SW480 (cell line): ENCODE measurements at regions not wholly inside any gene's neighbourhood (a gene's known extent, or its start where the extent isn't known, plus 50 kb on each side); places are given as distances from the start of the nearest gene placed in this dataset.

Experiments
- DNase-seq: peaks from one replicate; pipeline ENCODE4 v3.0.0-alpha.2; 2016; ENCODE audit warnings: low spot score

- no peak for DNase-seq
Measured at GRCh38 chr5:175109058-175109755, 334.8 kb downstream of the DRD1 start.

- no peak for DNase-seq
Measured at GRCh38 chr5:175107865-175108264, 336.1 kb downstream of the DRD1 start.

DNA sequence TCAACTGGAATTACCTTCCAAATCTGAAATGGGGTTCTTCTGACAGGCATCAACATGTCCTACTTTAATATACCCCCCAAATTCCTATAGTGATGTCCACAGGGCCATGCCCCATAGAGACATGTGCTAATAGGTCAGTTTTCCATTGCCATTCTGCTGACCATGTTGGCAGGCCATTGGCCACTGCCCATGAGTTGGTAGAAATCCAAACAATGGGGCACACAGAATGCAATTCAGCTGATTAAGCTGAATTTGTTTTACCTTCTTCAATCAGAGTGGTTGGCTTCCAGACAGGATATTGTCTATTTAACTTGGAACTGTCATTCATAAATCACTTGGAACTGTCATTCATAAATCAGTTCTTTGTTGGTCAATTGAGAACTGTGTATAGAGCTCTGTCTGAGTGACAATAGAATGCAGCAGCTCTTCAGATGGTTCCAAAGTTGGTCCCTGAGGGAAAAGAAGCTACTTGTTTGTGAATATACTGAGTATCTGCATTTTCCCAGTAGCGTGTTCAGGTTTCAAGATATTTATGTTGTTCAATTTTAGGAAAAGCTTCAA, 336.9 kb downstream of the DRD1 start:
- DNase-seq: no peak

DNA sequence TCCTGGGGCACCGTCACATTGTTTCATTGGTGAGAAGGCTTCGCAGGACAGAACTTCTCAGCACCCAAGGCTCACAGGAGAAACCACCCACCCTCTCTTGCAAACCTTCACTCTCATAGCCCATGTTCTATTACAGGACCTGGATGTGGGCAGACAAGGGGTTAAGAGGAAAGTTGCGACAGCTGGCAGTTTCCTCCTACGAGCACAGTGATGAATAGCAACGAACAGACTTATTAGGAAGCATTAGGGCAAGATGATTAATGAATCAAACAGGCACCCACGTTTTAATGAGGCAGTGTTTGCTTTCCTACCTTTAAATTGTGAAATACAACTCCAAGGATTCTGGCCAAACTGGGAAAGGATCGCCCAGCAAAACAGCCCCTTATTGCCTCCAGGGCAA, 339.3 kb downstream of the DRD1 start:
- no peak for DNase-seq

DNA sequence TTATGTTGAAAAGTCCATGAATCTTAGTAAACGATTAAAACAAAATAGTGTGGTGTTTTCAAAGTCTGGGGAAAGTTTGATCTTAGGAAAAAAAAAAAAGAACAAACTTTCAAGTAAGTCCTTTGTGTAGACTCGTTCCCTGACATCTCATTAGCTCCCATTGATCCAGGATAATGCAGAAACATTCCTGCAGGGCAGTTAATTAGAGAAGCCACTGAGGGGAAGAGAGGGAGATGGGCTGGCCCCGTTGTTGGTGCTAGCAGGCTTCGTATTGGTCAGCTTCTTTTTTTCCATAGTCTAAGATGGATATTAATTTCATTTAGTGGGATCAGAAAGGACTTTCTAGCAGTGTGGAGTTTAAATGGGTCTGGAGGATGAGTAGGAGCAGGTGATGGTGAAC, 340.2 kb downstream of the DRD1 start:
- DNase-seq: no peak

DNA sequence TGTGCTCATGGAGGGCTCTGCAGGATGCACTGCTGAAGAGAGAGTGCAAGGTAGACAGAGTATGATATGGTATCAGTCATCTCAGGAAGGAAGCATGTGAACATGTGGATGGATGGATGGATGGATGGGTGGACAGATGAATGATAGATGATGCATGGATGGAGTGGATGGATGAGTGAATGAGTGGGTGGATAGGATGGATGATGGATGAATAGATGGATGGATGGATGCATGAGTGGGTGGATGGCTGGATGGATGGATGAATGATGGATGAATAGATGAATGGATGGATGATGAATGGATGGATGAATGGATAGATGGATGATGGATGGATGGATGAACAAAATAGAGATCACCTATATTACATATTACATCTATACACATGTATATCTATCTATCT, 341.3 kb downstream of the DRD1 start:
- DNase-seq: no peak

DNA sequence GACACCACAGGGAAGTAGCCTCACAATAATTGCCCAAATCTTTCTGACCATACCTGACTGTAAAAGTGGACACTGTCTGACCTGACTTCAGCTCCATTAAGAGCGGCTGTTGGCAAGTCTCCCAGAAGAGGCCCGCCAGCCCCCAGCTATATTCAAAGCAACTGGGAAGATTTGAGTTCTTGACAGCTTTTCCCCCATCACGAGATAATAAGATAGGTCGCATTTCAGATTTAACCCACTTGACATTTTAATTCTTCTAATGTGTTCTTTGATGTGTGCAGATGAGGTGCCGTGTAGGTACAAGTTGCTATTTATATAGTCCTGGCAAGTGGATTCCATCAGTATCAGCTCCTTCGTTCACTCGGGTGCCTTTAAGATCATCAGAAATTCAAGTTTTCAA, 345.7 kb downstream of the DRD1 start:
- no peak for DNase-seq

GRCh38 chr5:175096469-175097165, 347.4 kb downstream of the DRD1 start:
- DNase-seq: no peak

- no peak for DNase-seq
Measured at GRCh38 chr5:175094461-175094860, 349.5 kb downstream of the DRD1 start.

DNA sequence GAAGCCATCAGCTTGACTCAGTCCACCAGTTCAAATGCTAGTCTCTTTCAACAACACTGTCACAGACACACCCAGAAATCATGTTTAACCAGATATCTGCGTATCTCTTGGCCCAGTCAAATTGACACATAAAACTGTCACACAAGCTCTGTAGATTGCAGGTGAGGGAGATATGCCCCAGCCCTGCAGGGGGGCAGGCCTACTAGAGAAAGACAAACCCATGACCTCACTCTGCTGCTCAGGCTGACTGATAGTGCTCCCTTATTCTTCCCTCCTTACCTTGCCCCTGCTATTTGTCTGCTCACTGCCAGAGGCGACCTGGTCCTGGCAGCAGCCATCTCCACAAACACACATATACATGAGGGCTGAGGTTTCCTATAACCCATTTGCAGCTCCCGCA, 351.3 kb downstream of the DRD1 start:
- no peak for DNase-seq

DNA sequence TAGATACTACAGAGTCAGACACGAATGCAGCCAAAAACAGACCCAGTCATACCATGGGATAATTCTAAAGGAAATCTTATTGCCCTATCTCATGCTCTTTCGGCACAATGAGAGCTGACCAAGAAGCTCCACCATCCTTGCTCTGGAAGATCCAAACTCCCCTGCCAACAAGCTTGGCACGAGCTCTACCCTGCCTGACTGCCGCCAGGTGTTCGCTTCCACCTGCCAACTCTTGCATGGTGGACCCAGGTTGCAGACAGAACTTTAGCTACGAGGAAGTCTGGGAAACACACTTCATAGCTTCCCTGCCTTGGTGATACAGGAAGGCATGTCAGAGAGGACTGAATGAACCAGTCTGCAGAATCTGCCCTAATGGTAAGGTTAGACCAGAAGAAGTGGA, 355.0 kb downstream of the DRD1 start:
- no peak for DNase-seq

DNA sequence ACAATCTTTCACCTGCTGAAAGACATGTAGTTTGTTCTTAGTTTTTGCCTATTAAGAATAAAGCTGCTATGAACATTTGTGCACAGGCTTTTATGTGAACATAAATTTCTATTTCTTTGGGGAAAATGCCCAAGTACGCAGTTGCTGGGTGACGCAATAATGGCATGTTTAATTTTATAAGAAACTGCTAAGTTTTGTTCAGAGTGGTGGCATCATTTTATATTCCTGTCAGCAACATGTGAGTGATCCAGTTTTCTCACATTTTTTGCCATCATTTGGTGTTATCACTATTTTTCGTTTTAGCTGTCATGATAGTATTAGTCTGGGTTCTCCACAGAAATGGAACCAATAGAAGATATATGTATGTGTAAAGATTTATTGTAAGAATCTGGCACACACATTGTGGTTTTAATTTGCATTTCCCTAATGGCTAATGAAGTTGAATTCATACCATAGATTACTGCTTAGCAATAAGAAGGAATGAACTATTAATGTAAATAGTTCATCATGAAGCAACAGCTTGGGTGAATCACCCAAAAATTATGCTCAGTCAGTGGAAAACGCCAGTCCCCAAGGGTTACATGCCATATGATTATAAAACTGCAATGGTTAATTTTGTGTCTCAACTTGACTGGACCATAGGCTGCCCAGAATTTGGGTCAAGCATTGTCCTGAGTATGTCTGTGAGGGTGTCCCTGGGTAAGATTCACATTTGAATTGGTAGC, 358.6 kb downstream of the MSX2 start:
- no peak for DNase-seq

DNA sequence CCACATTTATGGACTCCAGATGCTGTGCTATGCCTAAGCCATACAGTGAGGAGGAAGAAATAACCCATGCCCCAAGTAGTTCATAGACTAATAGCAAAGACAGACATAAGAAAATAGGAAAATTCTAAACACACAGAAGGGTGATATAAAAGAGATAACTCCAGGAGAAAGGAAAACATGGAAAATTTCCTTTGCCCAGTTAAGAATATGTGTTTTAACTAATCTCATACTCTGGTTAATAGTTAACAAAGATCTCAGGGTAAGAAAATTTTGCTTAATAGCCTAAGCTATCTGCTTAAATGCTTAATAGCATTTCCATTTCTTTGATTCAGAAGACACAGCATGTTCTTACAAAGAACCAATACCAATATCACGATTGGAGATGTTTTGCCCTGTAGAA, 358.0 kb downstream of the MSX2 start:
- DNase-seq: no peak

DNA sequence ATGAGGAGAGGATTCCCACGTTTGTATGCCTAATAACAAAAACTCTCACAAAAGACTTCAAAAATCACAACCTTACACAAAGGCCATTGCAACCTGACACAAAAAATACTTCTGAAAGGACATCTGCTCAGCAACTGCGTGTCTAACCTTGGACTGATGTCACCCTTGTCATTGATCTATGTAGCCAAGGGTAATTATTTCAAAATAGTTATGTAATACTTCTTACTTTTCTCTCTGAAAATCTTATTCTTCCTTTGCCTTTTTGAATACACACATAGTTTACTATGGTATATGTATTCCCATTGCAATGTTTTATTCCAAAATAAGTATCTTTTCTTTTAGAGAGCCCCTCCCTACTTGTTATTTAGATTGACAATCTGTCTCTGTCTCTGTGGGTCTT, 355.3 kb downstream of the MSX2 start:
- DNase-seq: no peak

DNA sequence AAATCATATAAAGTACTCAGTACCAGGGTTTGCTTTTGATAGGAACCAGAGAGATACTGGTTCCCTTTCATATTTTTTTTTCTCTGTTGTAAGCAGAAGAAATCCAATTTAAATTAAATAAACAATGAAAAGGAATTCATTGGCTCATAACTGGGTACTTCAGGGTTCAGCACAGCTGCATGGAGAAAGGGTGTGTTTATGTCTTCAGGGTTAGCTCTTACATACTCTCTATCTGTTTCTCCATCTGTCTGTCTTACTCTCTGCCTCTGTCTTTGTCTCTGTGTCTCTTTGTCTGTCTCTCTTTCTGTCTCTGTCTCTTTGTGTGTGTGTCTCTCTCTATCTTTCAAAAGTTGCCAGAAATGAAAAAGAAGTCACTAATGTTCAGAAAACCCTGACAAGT, 345.9 kb downstream of the MSX2 start:
- no peak for DNase-seq

DNA sequence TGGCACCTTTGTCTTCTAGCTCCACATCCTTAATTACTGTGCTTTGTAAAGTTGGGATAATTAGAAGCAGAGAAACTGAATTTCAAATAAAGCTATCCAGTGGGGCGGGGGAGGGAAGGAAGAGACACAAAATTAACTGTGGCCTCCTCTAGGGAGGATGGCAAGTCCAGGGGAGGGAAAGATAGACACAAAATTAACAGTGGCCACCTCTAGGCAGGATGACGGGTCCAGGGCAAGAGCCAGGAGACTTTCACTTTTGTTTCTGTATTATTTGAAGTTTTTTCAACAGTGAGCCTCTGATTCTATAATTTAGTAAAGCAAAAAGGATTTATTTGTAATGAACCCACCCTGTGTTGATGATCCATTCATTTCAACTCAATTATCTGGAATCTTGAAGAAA, 335.9 kb downstream of the MSX2 start:
- DNase-seq: no peak

DNA sequence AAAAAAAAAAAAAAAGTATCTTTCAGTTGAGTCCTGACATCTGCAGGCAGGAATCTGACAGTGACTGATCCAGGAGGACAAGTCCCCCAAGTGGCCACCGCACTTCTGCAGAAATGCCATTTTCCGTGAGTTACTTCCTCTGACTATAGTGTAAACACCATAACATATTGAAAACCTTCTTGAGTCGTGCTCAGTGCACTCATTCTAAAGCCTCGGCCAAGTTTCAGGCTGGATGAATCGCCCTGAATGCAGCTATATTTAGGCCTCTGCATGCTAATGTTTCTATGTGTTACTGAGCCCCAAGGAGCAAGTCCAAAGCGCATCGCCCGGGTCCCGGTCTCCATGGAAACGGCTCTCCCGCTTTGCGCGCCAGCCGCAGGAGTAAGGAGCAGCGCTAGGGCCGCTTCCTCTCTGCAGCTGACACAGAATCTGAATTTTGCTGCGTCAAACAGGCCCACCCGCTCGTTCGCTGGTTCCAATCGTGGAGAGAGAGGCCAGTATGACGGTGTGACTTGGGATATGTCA, 335.4 kb downstream of the MSX2 start:
- DNase-seq: no peak

- no peak for DNase-seq
Measured at GRCh38 chr5:175056831-175057230, 332.4 kb downstream of the MSX2 start.

- DNase-seq: no peak
Measured at GRCh38 chr5:175054243-175054642, 329.9 kb downstream of the MSX2 start.

- peak; percentile 41 for DNase-seq
Measured at GRCh38 chr5:175052351-175052750, 328.0 kb downstream of the MSX2 start.

DNA sequence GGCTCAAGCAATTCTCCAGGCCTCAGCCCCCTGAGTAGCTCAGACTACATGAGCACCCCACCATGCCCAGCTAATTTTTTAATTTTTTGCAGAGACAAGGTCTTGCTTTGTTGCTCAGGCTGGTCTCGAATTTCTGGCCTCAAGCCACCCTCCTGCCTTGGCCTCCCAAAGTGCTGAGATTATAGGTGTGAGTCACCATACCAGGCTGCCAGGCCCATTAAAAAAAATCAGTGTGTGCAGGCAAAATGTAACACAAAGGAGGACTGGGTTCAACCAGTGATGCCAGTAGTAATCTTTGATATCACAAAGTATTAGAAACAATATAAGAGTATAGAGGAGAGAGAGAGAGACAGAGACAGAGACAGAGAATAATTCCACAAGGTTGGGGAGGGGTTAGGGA, 322.7 kb downstream of the MSX2 start:
- no peak for DNase-seq

- DNase-seq: no peak
Measured at GRCh38 chr5:175045820-175046219, 321.4 kb downstream of the MSX2 start.

DNA sequence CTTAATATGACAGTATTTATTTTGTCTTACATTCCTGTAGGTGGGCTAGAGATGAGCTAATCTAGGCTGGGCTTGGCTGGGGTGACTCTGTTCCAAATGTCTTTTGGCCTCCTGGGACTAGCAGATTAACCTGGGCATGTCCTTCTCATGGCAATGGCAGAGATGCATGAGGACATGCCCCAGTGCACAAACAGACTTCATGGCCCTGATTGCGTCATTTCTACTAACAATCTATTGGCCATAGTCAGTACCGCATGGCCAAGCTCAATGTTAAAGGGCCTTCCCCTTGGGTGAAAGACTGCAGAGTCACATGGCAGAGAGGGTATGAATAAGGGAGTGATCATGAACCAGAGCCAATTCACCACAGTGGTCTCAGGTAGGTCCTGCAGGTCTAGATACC, 313.4 kb downstream of the MSX2 start:
- no peak for DNase-seq
